HG03432 (cell line): ENCODE measurements at regions not wholly inside any gene's neighbourhood (a gene's known extent, or its start where the extent isn't known, plus 50 kb on each side); places are given as distances from the start of the nearest gene placed in this dataset.

ENCODE experiments used
- ATAC-seq: cut with Tn5 transposase; IDR thresholded peaks from one replicate; pipeline ENCODE4 v1.9.1; 2021; ENCODE audit warnings: mild to moderate bottlenecking, moderate library complexity; ENCODE audit not compliant: unreplicated experiment

- no peak for ATAC-seq
These were observed 173.7 kb downstream of the PWWP3B start for GRCh38 chrX:106341823-106342222.

DNA sequence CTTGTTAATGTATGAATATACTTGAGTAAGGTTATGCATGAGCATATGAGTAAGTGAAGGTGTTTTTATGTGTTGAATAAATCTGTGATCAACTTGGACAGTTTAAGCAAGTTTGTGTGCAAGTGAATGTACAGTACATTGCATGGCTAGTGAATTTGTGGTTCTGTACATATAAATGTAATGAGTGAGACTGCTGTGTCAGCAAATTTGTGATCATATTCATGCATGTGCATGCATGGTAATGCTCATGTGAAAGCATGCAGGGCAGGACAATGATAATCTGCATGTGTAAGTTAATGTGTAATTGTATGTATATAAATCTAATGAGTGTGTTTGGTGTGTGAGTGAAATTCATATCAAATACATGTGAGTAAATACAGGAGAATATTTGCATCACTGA lies 188.5 kb downstream of the PWWP3B start:
- no peak for ATAC-seq

- ATAC-seq = no peak
These were observed 195.1 kb downstream of the PWWP3B start for GRCh38 chrX:106363214-106363613.

DNA sequence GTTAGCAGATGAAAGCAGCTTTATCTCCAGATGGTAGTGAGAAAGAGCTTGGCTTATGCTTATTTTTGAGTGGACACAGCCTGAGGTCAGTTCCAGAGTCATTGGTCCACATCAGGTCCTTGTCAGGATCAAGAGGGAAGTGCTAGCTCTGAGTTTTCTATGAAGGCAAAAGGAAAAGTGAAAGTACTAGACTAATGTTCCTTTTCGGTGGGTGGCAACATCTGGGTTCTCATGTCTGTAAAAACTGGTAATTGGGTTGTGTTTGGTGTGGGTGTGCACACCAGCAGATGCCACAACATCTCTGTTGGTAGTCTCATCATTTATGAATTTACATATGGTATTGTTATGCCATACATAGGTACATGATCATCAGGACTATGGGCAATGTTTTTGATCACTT lies 210.5 kb downstream of the PWWP3B start:
- peak; percentile 63 for ATAC-seq

- ATAC-seq = no peak
These were observed 220.4 kb upstream of the RADX start for GRCh38 chrX:106391284-106391911.

DNA sequence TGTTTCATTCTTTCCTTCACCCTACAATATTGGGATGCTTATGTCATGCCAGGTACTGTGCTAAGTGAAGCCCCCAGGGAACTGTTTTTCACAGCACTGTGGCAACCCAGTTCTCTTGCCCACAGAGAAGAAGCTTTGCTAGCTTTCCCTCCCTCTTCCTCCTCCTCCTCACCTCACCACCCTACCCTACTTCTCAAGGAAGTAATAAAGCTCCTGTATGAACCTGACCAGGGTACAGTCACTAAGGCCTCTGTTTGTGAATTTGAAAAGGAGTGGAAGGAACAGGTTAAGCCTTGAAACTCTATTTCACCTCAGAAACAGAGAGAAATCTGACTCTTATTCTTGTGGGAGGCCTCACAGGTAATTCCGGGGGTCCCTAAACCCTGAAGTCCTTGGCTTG lies 219.4 kb upstream of the RADX start:
- no peak for ATAC-seq

DNA sequence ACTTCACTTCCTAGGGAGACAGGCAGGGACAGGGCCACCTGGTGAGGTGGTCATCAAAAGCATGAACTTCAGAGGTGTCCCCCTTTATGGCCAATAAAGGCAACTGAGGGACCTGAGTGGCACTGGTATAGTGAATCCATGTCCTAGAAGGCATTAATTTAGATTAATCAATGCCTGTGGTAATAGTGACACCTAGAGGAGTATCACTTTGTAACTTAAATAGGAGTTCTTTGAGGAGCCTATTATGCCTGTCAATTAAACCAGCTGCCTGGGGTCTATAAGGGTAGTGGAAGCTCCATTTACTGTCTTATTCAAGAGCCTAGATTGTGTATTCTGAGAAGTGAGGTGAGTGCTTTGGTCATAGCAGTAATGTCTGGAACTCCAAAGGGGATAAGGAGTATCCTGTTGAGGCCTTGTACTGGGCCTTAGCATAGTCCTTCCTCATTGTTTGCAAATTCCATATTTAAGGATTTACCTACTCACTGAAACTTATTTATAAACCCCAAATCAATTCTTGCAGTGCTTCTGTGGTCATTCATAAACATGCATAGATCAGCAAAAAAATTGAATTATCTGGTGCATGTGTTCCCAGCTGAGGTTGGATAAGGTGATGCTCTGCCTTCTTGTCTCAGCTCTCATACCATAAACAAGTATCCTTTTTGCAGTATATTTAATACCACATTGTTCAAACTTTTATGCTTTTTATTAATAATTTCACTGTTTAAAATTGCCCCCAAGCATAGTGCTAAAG lies 213.8 kb upstream of the RADX start:
- no peak for ATAC-seq

DNA sequence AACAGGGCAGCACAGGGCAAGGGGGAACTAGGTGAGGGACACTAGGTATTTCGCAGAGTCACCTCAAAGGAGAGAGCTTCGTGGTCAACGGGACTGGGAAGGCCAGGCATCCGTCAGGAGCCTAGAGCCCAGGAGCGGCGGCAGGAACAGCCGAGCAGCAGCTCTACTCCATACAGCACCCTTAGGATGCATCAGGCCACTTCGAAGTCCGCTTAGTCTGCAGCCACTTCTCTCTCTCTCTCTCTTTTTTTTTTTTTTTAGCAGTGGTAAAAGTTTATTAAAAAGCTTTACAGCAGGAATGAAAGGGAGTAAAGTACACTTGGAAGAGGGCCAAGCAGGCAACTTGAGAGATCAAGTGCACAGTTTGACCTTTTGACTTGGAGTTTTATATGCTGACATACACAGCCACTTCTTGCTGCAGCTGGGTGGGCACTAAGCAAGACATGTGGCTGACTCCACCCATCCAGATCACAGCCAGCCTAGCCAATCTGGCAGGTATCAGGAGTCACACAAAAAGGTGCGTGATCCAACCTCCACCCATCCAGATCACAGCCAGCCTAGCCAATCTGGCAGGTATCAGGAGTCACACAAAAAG lies 209.7 kb upstream of the RADX start:
- no peak for ATAC-seq

DNA sequence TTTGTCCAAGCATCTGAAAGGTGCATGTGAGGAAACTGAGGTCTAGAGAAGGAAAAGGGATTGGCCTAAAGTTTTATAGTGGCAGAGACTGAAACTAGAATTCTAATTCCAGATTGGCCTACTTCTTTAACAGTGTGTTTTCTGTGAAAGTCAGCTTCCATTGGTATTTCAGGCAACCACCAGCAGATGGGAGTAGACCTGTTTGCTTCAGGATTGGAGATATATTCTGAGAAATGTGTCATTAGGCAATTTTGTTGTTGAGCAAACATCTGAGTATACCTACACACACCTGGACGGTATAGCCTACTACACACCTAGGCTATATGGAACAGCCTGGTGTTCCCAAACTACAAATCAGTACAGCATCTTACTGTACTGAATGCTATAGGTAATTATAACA lies 207.3 kb upstream of the RADX start:
- no peak for ATAC-seq

- ATAC-seq = peak; percentile 87
These were observed 196.4 kb upstream of the RADX start for GRCh38 chrX:106415276-106415895.

- no peak for ATAC-seq
These were observed 175.1 kb upstream of the RADX start for GRCh38 chrX:106436691-106437090.

GRCh38 chrX:106437407-106437806 lies 174.4 kb upstream of the RADX start:
- ATAC-seq = no peak

GRCh38 chrX:106450405-106450804 lies 161.4 kb upstream of the RADX start:
- ATAC-seq = no peak

DNA sequence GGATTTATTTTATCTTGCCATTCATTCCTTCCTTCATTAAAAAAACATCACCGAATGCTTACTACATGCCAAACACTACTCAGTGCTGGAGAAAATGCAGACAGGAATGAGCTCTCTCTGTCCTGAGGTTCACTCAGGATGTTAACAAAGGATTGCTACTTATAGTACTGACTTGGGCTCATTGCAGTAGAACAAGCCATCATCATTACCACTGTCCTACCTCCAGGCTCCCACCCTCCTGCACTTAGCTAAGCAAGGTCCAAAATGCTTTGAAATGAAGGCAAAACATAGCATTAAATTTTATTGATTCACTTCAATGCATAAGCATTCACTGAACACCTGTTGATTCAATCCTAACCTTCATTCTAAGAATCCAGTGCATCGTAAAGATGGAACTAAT lies 159.8 kb upstream of the RADX start:
- ATAC-seq = no peak

DNA sequence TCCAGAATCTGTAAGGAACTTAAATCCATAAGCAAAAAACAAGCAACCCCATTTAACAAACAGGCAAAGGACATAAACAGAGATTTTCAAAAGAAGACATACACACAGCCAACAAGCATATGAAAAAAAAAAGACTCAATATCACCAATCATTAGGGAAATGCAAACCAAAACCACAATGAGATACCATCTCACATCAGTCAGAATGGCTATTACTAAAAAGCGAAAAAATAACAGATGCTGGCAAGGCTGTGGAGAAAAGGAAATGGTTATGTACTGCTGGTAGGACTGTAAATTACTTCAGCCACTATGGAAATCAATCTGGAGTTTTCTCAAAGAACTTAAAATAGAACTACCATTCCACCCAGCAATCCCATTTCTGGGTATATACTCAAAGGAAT lies 156.8 kb upstream of the RADX start:
- no peak for ATAC-seq

- ATAC-seq = no peak
These were observed 154.0 kb upstream of the RADX start for GRCh38 chrX:106457802-106458201.

DNA sequence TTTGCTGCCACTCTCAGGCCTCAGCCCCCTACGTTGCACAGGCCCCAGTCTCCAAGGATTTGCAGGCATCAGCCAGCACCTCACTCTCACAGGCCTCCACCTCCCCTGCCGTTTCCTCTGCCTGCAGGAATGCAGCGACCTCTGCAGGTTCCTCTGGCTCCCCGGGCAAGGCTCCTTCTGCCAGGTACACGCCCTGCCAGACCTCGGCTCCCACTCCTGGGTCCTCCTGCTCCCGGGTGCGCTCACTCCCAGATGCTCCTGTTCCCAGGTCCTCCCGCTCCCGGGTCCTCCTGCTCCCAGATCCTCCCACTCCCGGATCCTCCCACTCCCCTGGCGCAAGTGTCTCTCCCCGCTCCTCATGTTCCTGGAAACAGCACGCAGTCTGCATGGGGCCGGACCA lies 144.4 kb upstream of the RADX start:
- no peak for ATAC-seq

DNA sequence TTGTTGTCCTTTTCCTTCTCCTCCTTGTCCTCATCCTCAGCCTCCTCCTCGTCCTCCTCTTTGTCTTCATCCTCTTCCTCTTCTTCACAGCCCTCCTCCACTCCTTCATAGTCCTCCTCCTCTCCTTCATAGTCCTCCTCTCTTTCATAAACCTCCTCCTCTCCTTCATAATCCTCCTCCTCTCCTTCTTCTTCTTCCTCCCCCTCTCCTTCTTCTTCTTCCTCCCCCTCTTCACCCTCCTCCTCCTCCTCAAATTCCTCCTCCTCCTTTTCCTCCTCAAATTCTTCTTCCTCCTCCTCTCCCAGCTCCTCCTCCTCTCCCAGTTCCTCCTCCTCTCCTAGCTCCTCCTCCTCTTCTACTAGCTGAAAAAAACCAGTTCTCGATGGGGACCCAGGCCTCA lies 143.8 kb upstream of the RADX start:
- no peak for ATAC-seq

DNA sequence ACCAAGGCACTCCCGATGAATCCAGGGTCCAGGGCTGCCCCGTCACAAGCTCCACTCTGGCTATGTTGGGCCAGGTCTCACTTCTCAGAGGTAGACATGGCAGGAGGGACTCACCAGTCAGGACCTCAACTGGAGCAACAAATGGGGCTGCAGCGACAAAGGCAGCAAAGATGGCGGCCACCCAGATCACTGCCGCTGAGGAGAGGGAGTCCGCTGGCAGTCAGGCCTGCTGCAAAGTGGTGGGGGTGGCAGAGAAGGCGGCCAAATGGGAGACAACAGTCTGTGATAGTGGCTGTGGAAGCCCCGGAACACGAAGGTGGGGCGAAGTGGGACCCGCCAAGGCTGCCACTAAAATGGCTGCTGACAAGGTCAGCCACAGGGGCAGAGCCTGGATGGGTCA lies 143.3 kb upstream of the RADX start:
- no peak for ATAC-seq

GRCh38 chrX:106479920-106480319 lies 131.9 kb upstream of the RADX start:
- ATAC-seq = no peak

DNA sequence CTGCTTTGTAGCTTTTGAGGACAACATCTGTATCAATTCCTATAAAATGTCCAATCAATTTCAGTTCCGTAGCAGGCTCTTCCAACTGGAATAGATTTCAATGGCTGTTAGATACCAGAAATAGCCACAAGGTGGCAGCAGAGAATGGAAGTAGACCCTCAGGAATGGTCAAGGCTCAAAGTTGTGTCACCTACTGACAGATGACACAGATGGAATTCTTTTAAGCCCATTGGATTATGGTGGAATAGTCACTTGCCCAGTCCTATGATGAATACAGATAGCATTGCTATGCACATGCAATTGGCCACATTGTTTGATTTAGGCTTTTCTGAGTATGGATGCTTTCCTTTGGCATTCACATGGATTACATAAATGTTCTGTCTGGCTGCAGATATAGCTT lies 130.4 kb upstream of the RADX start:
- no peak for ATAC-seq

- ATAC-seq = peak; percentile 97
These were observed 127.5 kb upstream of the RADX start for GRCh38 chrX:106484233-106484632.
